HEK293 (cell line): ENCODE measurements at regions not wholly inside any gene's neighbourhood (a gene's known extent, or its start where the extent isn't known, plus 50 kb on each side); places are given as distances from the start of the nearest gene placed in this dataset.

Experiments used
- CTCF ChIA-PET: fragments of 350-600 bp; formaldehyde crosslinking; extraction: SDS; loops from one replicate; lab custom pipeline; 2021; ENCODE audit warnings: antibody characterized with exemption; lab: Yijun Ruan, JAX
- POLR2A ChIA-PET: fragments of 300-600 bp; formaldehyde crosslinking; extraction: SDS; loops from one replicate; lab custom pipeline; 2020; ENCODE audit warnings: antibody characterized with exemption, inconsistent platforms; lab: Yijun Ruan, JAX
- H3K27ac ChIP-seq: fragments of 200-500 bp; sonication (Bioruptor generic); 2 replicates; pipeline ENCODE4 v1.5.1; 2014; ENCODE audit warnings: low read depth, low read length, control low read depth, inconsistent platforms; ENCODE audit errors: extremely low read depth
- H3K36me3 ChIP-seq, 2 experiments: fragments of 200-500 bp in 1 of 2; sonication (Bioruptor generic) in 1 of 2; 1 replicate in 1 of 2; 2 replicates in 1 of 2; pipeline ENCODE4 v1.5.1; 2014 to 2017; ENCODE audit warnings: inconsistent platforms in 2 of 2, low read length in 2 of 2; ENCODE audit not compliant: control insufficient read depth in 2 of 2, insufficient read depth in 1 of 2
- H3K4me1 ChIP-seq: fragments of 200-500 bp; sonication (Bioruptor generic); 2 replicates; pipeline ENCODE4 v1.5.1; 2014; ENCODE audit warnings: mild to moderate bottlenecking, low read length, inconsistent platforms; ENCODE audit not compliant: control insufficient read depth, insufficient read depth
- H3K4me3 ChIP-seq: 2 replicates; pipeline ENCODE4 v1.5.1; 2011; ENCODE audit warnings: low read depth, mild to moderate bottlenecking, control low read depth, low read length, moderate library complexity
- H3K9me3 ChIP-seq: fragments of 200-500 bp; sonication (Bioruptor generic); 2 replicates; pipeline ENCODE4 v1.5.1; 2014; ENCODE audit warnings: low read depth, low read length, inconsistent platforms; ENCODE audit not compliant: control insufficient read depth, insufficient read depth
- BCL11A ChIP-seq: fragments of 450-650 bp; formaldehyde crosslinking; IDR thresholded peaks from 2 replicates; pipeline ENCODE4 v1.5.1; 2016; ENCODE audit warnings: low read depth, missing biosample characterization, missing genetic modification characterization
- EGR2 ChIP-seq: fragments of 450-650 bp; formaldehyde crosslinking; IDR thresholded peaks from 2 replicates; pipeline ENCODE4 v1.5.1; 2016; ENCODE audit warnings: low read depth, missing biosample characterization, missing genetic modification characterization
- GLI2 ChIP-seq: fragments of 450-650 bp; formaldehyde crosslinking; IDR thresholded peaks from 2 replicates; pipeline ENCODE4; 2017; ENCODE audit warnings: missing biosample characterization, missing genetic modification characterization, low read depth, borderline replicate concordance
- KLF1 ChIP-seq: fragments of 450-650 bp; formaldehyde crosslinking; IDR thresholded peaks from 2 replicates; pipeline ENCODE4 v1.5.1; 2016; ENCODE audit warnings: missing biosample characterization, missing genetic modification characterization
- OSR2 ChIP-seq: fragments of 450-650 bp; formaldehyde crosslinking; IDR thresholded peaks from 2 replicates; pipeline ENCODE4 v1.5.1; 2016; ENCODE audit warnings: missing biosample characterization, missing genetic modification characterization
- SETDB1 ChIP-seq: IDR thresholded peaks from one replicate; pipeline ENCODE4 v1.6.1; 2017; ENCODE audit warnings: mild to moderate bottlenecking, low read length, moderate library complexity, mixed read lengths; ENCODE audit not compliant: insufficient read length
- ZBTB48 ChIP-seq: fragments of 450-650 bp; formaldehyde crosslinking; IDR thresholded peaks from 2 replicates; pipeline ENCODE4 v1.5.1; 2016; ENCODE audit warnings: missing biosample characterization, missing genetic modification characterization
- ZEB2 ChIP-seq: fragments of 450-650 bp; formaldehyde crosslinking; IDR thresholded peaks from 2 replicates; pipeline ENCODE4 v1.5.1; 2016; ENCODE audit warnings: missing biosample characterization, missing genetic modification characterization
- ZNF114 ChIP-seq: fragments of 450-650 bp; formaldehyde crosslinking; IDR thresholded peaks from 2 replicates; pipeline ENCODE4 v1.5.0; 2017; ENCODE audit warnings: missing biosample characterization, missing genetic modification characterization
- ZNF121 ChIP-seq: fragments of 450-650 bp; formaldehyde crosslinking; IDR thresholded peaks from 2 replicates; pipeline ENCODE4 v1.5.1; 2016; ENCODE audit warnings: missing biosample characterization, missing genetic modification characterization
- ZNF16 ChIP-seq: fragments of 450-650 bp; formaldehyde crosslinking; IDR thresholded peaks from 2 replicates; pipeline ENCODE4 v1.5.1; 2016; ENCODE audit warnings: low read depth, missing biosample characterization, missing genetic modification characterization
- ZNF274 ChIP-seq, 2 experiments: fragments of 200-500 bp in 1 of 2; fragments of 450-650 bp in 1 of 2; sonication (Bioruptor generic) in 1 of 2; formaldehyde crosslinking in 1 of 2; IDR thresholded peaks; 2 replicates each; pipeline versions ENCODE4 v1.5.1 to v1.6.1; 2014 to 2016; ENCODE audit warnings: borderline replicate concordance in 1 of 2, inconsistent platforms in 1 of 2, low read length in 1 of 2, missing biosample characterization in 1 of 2, missing genetic modification characterization in 1 of 2
- ZNF311 ChIP-seq: fragments of 450-650 bp; formaldehyde crosslinking; IDR thresholded peaks from 2 replicates; pipeline ENCODE4 v1.5.1; 2017; ENCODE audit warnings: missing biosample characterization, missing genetic modification characterization, borderline replicate concordance
- ZNF426 ChIP-seq: fragments of 450-650 bp; formaldehyde crosslinking; IDR thresholded peaks from 2 replicates; pipeline ENCODE4 v1.5.1; 2017; ENCODE audit warnings: missing biosample characterization, missing genetic modification characterization, mild to moderate bottlenecking, inconsistent platforms, moderate library complexity
- ZNF555 ChIP-seq: fragments of 450-650 bp; formaldehyde crosslinking; conservative IDR thresholded peaks from 2 replicates; pipeline ENCODE4 v1.5.1; 2017; ENCODE audit warnings: missing biosample characterization, mild to moderate bottlenecking, missing genetic modification characterization, inconsistent platforms
- ZNF596 ChIP-seq: fragments of 450-650 bp; IDR thresholded peaks from 2 replicates; pipeline ENCODE4 v1.5.0; 2018; ENCODE audit warnings: missing biosample characterization, mild to moderate bottlenecking, missing genetic modification characterization, moderate library complexity
- ZNF610 ChIP-seq: fragments of 450-650 bp; formaldehyde crosslinking; IDR thresholded peaks from 2 replicates; pipeline ENCODE4 v1.5.1; 2016; ENCODE audit warnings: missing biosample characterization, missing genetic modification characterization, borderline replicate concordance
- ZNF626 ChIP-seq: fragments of 450-650 bp; sonication (Bioruptor Pico); formaldehyde crosslinking; IDR thresholded peaks from 2 replicates; pipeline ENCODE4 v1.5.1; 2018; ENCODE audit warnings: missing biosample characterization, missing genetic modification characterization, inconsistent platforms
- ZNF660 ChIP-seq: fragments of 450-650 bp; IDR thresholded peaks from 2 replicates; pipeline ENCODE4 v1.5.1; 2018; ENCODE audit warnings: missing biosample characterization, mild to moderate bottlenecking, missing genetic modification characterization
- ZNF677 ChIP-seq: fragments of 450-650 bp; IDR thresholded peaks from 2 replicates; pipeline ENCODE4 v1.5.0; 2018; ENCODE audit warnings: missing biosample characterization, mild to moderate bottlenecking, missing genetic modification characterization, moderate library complexity
- ZNF707 ChIP-seq: fragments of 450-650 bp; formaldehyde crosslinking; IDR thresholded peaks from 2 replicates; pipeline ENCODE4 v1.5.1; 2016; ENCODE audit warnings: missing biosample characterization, missing genetic modification characterization
- ZNF76 ChIP-seq: fragments of 450-650 bp; formaldehyde crosslinking; IDR thresholded peaks from 2 replicates; pipeline ENCODE4; 2016; ENCODE audit warnings: low read depth, missing biosample characterization, missing genetic modification characterization, borderline replicate concordance
- ZSCAN30 ChIP-seq: fragments of 450-650 bp; IDR thresholded peaks from 2 replicates; pipeline ENCODE4 v1.5.1; 2018; ENCODE audit warnings: missing biosample characterization, mild to moderate bottlenecking, missing genetic modification characterization, moderate library complexity
- TF ChIP-seq, protein P1 (sequence below): fragments of 450-650 bp; formaldehyde crosslinking; IDR thresholded peaks from 2 replicates; pipeline ENCODE4 v1.5.1; 2016; ENCODE audit warnings: missing biosample characterization, missing genetic modification characterization, borderline replicate concordance
- TF ChIP-seq, protein P2 (sequence below): fragments of 450-650 bp; formaldehyde crosslinking; IDR thresholded peaks from 2 replicates; pipeline ENCODE4 v1.5.1; 2016; ENCODE audit warnings: missing biosample characterization, missing genetic modification characterization

- TF ChIP-seq ZNF311 (tag by site-specific recombination) (no peak), ZNF274 (IDR thresholded peaks at IDR 0.05; ENCODE audit: low read length) (no peak), ZNF274 (tag by site-specific recombination; IDR thresholded peaks at IDR 0.05; ENCODE audit: borderline replicate concordance) (no peak), ZNF596 (tag by site-specific recombination) (no peak), ZNF660 (tag by site-specific recombination) (no peak), ZSCAN30 (tag by site-specific recombination) (no peak), ZBTB48 (tag by site-specific recombination) (no peak), ZNF76 (tag by site-specific recombination) (no peak)
Measured at GRCh38 chr20:4476903-4477500, 209.3 kb upstream of the PRNP start (continued).

DNA sequence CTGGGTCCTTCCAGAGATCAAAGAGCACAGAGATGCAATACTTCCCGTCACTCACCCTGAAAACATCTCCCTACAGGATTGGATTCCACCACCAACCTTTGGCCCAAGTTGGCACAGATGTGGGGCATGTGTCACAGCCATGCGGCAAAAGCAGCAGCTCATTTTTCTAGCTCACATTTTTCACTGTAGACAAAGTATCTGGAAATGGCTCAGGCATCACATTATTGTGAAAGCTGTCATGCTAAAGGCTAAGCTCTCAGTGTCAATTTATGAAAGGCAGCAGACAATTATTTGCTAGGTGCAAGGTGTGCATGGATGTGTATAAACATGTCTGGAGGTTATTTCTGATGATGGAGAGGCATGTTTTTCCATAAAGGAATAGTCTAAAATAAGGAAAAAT lies 213.3 kb upstream of the PRNP start:
- Histone ChIP-seq H3K4me1 (no peaks in the 10 kb centered on the region), H3K4me3 (no peak overlapping the region), H3K9me3 (no peaks in the 10 kb centered on the region), H3K36me3 (no peaks in the 10 kb centered on the region), H3K27ac (no peak overlapping the region)
- ChIA-PET CTCF (interaction anchor here (0.6 to 0.7 kb wide), 2 partner anchors 52 to 653 kb away, joined by 3 to 4 read pairs; partner anchors contain the start of gene AP5S1), POLR2A (no interaction called here)
- no peak for TF ChIP-seq ZNF426 (tag by site-specific recombination)
- TF ChIP-seq ZEB2 (tag by site-specific recombination) = no peak
- no peak for TF ChIP-seq KLF1 (tag by site-specific recombination)
- no peak for TF ChIP-seq OSR2 (tag by site-specific recombination)
- TF ChIP-seq EGR2 (tag by site-specific recombination) = no peak
- TF ChIP-seq BCL11A = no peak
- TF ChIP-seq, protein P1, sequence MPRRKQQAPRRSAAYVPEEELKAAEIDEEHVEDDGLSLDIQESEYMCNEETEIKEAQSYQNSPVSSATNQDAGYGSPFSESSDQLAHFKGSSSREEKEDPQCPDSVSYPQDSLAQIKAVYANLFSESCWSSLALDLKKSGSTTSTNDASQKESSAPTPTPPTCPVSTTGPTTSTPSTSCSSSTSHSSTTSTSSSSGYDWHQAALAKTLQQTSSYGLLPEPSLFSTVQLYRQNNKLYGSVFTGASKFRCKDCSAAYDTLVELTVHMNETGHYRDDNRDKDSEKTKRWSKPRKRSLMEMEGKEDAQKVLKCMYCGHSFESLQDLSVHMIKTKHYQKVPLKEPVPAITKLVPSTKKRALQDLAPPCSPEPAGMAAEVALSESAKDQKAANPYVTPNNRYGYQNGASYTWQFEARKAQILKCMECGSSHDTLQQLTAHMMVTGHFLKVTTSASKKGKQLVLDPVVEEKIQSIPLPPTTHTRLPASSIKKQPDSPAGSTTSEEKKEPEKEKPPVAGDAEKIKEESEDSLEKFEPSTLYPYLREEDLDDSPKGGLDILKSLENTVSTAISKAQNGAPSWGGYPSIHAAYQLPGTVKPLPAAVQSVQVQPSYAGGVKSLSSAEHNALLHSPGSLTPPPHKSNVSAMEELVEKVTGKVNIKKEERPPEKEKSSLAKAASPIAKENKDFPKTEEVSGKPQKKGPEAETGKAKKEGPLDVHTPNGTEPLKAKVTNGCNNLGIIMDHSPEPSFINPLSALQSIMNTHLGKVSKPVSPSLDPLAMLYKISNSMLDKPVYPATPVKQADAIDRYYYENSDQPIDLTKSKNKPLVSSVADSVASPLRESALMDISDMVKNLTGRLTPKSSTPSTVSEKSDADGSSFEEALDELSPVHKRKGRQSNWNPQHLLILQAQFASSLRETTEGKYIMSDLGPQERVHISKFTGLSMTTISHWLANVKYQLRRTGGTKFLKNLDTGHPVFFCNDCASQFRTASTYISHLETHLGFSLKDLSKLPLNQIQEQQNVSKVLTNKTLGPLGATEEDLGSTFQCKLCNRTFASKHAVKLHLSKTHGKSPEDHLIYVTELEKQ = no peak
- no peak for TF ChIP-seq GLI2 (tag by site-specific recombination)
- TF ChIP-seq ZNF16 (tag by site-specific recombination) = no peak
- TF ChIP-seq ZNF114 (tag by site-specific recombination) = no peak
- no peak for TF ChIP-seq ZNF626 (tag by site-specific recombination)
- TF ChIP-seq ZNF707 (tag by site-specific recombination) = no peak
- no peak for TF ChIP-seq SETDB1
- TF ChIP-seq ZNF555 = no peak
- TF ChIP-seq ZNF121 (tag by site-specific recombination) = no peak
- no peak for TF ChIP-seq ZNF677
- TF ChIP-seq, protein P2, sequence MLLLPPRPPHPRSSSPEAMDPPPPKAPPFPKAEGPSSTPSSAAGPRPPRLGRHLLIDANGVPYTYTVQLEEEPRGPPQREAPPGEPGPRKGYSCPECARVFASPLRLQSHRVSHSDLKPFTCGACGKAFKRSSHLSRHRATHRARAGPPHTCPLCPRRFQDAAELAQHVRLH = no peak
- TF ChIP-seq ZNF610 = no peak
